ENCODE measurements at regions not wholly inside any gene's neighbourhood (a gene's known extent, or its start where the extent isn't known, plus 50 kb on each side); places are given as distances from the start of the nearest gene placed in this dataset.

- no peak for DNase-seq (ENCODE audit: unreplicated experiment)
- peaks cover 12% of the 10 kb centered on the region for H3K9me3 Mint-ChIP-seq (ENCODE audit: unreplicated experiment)
- ChIA-PET POLR2A (no interaction called here), CTCF (no interaction called here)
- no peak overlapping the region for H3K4me3 Mint-ChIP-seq (ENCODE audit: unreplicated experiment)
- intact Hi-C loops (cut with micrococcal nuclease), result no loop called here
- no peaks in the 10 kb centered on the region for H3K27me3 Mint-ChIP-seq (ENCODE audit: insufficient read depth, unreplicated experiment)
- H3K4me1 Mint-ChIP-seq (ENCODE audit: insufficient read depth, unreplicated experiment), result no peaks in the 10 kb centered on the region
- no peak for TF ChIP-seq CTCF (IDR thresholded peaks at IDR 0.05; ENCODE audit: unreplicated experiment)
- H3K36me3 Mint-ChIP-seq (ENCODE audit: insufficient read depth, unreplicated experiment), result no peaks in the 10 kb centered on the region
- H3K27ac Mint-ChIP-seq (ENCODE audit: low read depth, unreplicated experiment), result no peak overlapping the region
- BruUV-seq (replicated peaks), result no TSS peak
Measured at GRCh38 chr5:2375291-2375690, 376.2 kb downstream of the IRX2 start.

GRCh38 chr5:2374703-2375102, 376.8 kb downstream of the IRX2 start:
- Mint-ChIP-seq H3K4me3 (ENCODE audit: unreplicated experiment) (no peak overlapping the region), H3K4me1 (ENCODE audit: insufficient read depth, unreplicated experiment) (no peaks in the 10 kb centered on the region), H3K27ac (ENCODE audit: low read depth, unreplicated experiment) (no peak overlapping the region), H3K36me3 (ENCODE audit: insufficient read depth, unreplicated experiment) (no peaks in the 10 kb centered on the region), H3K27me3 (ENCODE audit: insufficient read depth, unreplicated experiment) (no peaks in the 10 kb centered on the region), H3K9me3 (ENCODE audit: unreplicated experiment) (peaks cover 12% of the 10 kb centered on the region)
- CTCF ChIA-PET, result no interaction called here
- POLR2A ChIA-PET, result no interaction called here
- intact Hi-C loops (cut with micrococcal nuclease), result no loop called here
- no peak for DNase-seq (ENCODE audit: unreplicated experiment)
- BruUV-seq (replicated peaks), result no TSS peak
- no peak for TF ChIP-seq CTCF (IDR thresholded peaks at IDR 0.05; ENCODE audit: unreplicated experiment)

- intact Hi-C loops (cut with micrococcal nuclease), result no loop called here
- ChIA-PET POLR2A (no interaction called here), CTCF (no interaction called here)
- Mint-ChIP-seq H3K27me3 (ENCODE audit: insufficient read depth, unreplicated experiment) (no peaks in the 10 kb centered on the region), H3K9me3 (ENCODE audit: unreplicated experiment) (peaks cover 12% of the 10 kb centered on the region), H3K36me3 (ENCODE audit: insufficient read depth, unreplicated experiment) (no peaks in the 10 kb centered on the region), H3K4me1 (ENCODE audit: insufficient read depth, unreplicated experiment) (no peaks in the 10 kb centered on the region), H3K27ac (ENCODE audit: low read depth, unreplicated experiment) (no peak overlapping the region), H3K4me3 (ENCODE audit: unreplicated experiment) (no peak overlapping the region)
- no peak for TF ChIP-seq CTCF (IDR thresholded peaks at IDR 0.05; ENCODE audit: unreplicated experiment)
- BruUV-seq (replicated peaks), result no TSS peak
- DNase-seq (ENCODE audit: unreplicated experiment), result no peak
Measured at GRCh38 chr5:2373631-2374030, 377.8 kb downstream of the IRX2 start.

GRCh38 chr5:2371419-2371710, 380.1 kb downstream of the IRX2 start:
- intact Hi-C loops (cut with micrococcal nuclease), result no loop called here
- H3K9me3 Mint-ChIP-seq (ENCODE audit: unreplicated experiment), result peaks cover 12% of the 10 kb centered on the region
- H3K27me3 Mint-ChIP-seq (ENCODE audit: insufficient read depth, unreplicated experiment), result no peaks in the 10 kb centered on the region
- BruUV-seq (replicated peaks), result no TSS peak
- no peak for TF ChIP-seq CTCF (IDR thresholded peaks at IDR 0.05; ENCODE audit: unreplicated experiment)
- no peak overlapping the region for H3K27ac Mint-ChIP-seq (ENCODE audit: low read depth, unreplicated experiment)
- ChIA-PET POLR2A (no interaction called here), CTCF (no interaction called here)
- H3K36me3 Mint-ChIP-seq (ENCODE audit: insufficient read depth, unreplicated experiment), result no peaks in the 10 kb centered on the region
- DNase-seq (ENCODE audit: unreplicated experiment), result no peak
- H3K4me3 Mint-ChIP-seq (ENCODE audit: unreplicated experiment), result no peak overlapping the region
- H3K4me1 Mint-ChIP-seq (ENCODE audit: insufficient read depth, unreplicated experiment), result no peaks in the 10 kb centered on the region

Measured in MCF 10A (cell line).